GM19468 (cell line): ENCODE measurements at regions not wholly inside any gene's neighbourhood (a gene's known extent, or its start where the extent isn't known, plus 50 kb on each side); places are given as distances from the start of the nearest gene placed in this dataset.
"Not testable (repeated sequence)": the region's sequence is repeated elsewhere in the genome, so short reads cannot be mapped to it uniquely, and the experiment has no call there.

Source experiments
- ATAC-seq: cut with Tn5 transposase; IDR thresholded peaks from one replicate; pipeline ENCODE4 v1.9.1; 2021; ENCODE audit warnings: mild to moderate bottlenecking, moderate library complexity, moderate number of reproducible peaks; ENCODE audit not compliant: unreplicated experiment; ENCODE audit errors: extremely low read depth

GRCh38 chr10:78457804-78458482 lies 424.3 kb downstream of the RPS24 start:
- ATAC-seq, result no peak

- no peak for ATAC-seq
These were observed 425.4 kb downstream of the RPS24 start for GRCh38 chr10:78458983-78459638.

- ATAC-seq, result no peak
These were observed 426.0 kb downstream of the RPS24 start for GRCh38 chr10:78459639-78460037.

GRCh38 chr10:78460204-78460603 lies 426.5 kb downstream of the RPS24 start:
- no peak for ATAC-seq

- no peak for ATAC-seq
These were observed 427.7 kb downstream of the RPS24 start for GRCh38 chr10:78461333-78461732.

- ATAC-seq, result no peak
These were observed 428.5 kb downstream of the RPS24 start for GRCh38 chr10:78462176-78462575.

- ATAC-seq, result no peak
These were observed 429.1 kb downstream of the RPS24 start for GRCh38 chr10:78462726-78463228.

GRCh38 chr10:78464118-78464855 lies 430.6 kb downstream of the RPS24 start:
- ATAC-seq, result no peak

- ATAC-seq, result no peak
These were observed 431.2 kb downstream of the RPS24 start for GRCh38 chr10:78464856-78465267.

- no peak for ATAC-seq
These were observed 431.8 kb downstream of the RPS24 start for GRCh38 chr10:78465431-78465830.

- ATAC-seq, result no peak
These were observed 433.9 kb downstream of the RPS24 start for GRCh38 chr10:78467496-78468106.

GRCh38 chr10:78468731-78469130 lies 435.1 kb downstream of the RPS24 start:
- not testable (repeated sequence) for ATAC-seq

- ATAC-seq, result no peak
These were observed 436.8 kb downstream of the RPS24 start for GRCh38 chr10:78470267-78471103.

GRCh38 chr10:78471326-78471722 lies 437.7 kb downstream of the RPS24 start:
- ATAC-seq, result no peak

GRCh38 chr10:78471723-78472550 lies 438.3 kb downstream of the RPS24 start:
- no peak for ATAC-seq

- ATAC-seq, result no peak
These were observed 438.9 kb downstream of the RPS24 start for GRCh38 chr10:78472551-78472890.

- ATAC-seq, result no peak
These were observed 439.3 kb downstream of the RPS24 start for GRCh38 chr10:78473006-78473405.

- no peak for ATAC-seq
These were observed 441.1 kb downstream of the RPS24 start for GRCh38 chr10:78474743-78475142.

- no peak for ATAC-seq
These were observed 441.8 kb downstream of the RPS24 start for GRCh38 chr10:78475437-78475836.
